ENCODE measurements at regions not wholly inside any gene's neighbourhood (a gene's known extent, or its start where the extent isn't known, plus 50 kb on each side); places are given as distances from the start of the nearest gene placed in this dataset.

GRCh38 chr11:70525006-70525405, 126.7 kb downstream of the CTTN start:
- no peaks in the 10 kb centered on the region for H3K4me1 ChIP-seq (ENCODE audit: insufficient read depth, low read length)
- no peak overlapping the region for H3K27ac ChIP-seq (ENCODE audit: extremely low read length, insufficient read depth, low read length)
- no peaks in the 10 kb centered on the region for H3K36me3 ChIP-seq (replicated peaks in 1 of 2; ENCODE audit: control insufficient read depth in 1 of 2, insufficient read depth in 2 of 2, low read length in 2 of 2)
- POLR2A ChIA-PET = no interaction called here
- no peak for FAIRE-seq
- no peak overlapping the region for H3K4me3 ChIP-seq (replicated peaks in 1 of 3; ENCODE audit: insufficient read depth in 1 of 3, low read depth in 2 of 3, low read length in 3 of 3)
- no peak for DNase-seq (ENCODE audit: low spot score)
- no peak for ATAC-seq
- 95% methylated on average over 4 of the region's 9 CpGs for WGBS (ENCODE audit: low lambda C conversion rate)
- intact Hi-C loops (cut with micrococcal nuclease; ENCODE audit: unreplicated experiment) = no loop called here
- no peak overlapping the region for H3K4me2 ChIP-seq (ENCODE audit: low read depth, low read length)
- no peaks in the 10 kb centered on the region for H3K9me3 ChIP-seq (ENCODE audit: low read length)
- no peak overlapping the region for H2AFZ ChIP-seq (ENCODE audit: low read length)
- in situ Hi-C loops (cut with HindIII; ENCODE audit: extremely low pct_ligation_motif_present, low pct_unique_long_range_greater_than_20kb) = no loop called here
- no peak overlapping the region for H3K9ac ChIP-seq (ENCODE audit: insufficient read depth, low read depth, low read length)
- CTCF ChIA-PET (ENCODE audit: low intra/inter-chr PET ratio, low total read pairs) = no interaction called here
- no peaks in the 10 kb centered on the region for H3K79me2 ChIP-seq (ENCODE audit: insufficient read depth, low read length)
- peaks cover 12% of the 10 kb centered on the region; the same call in 1 of the 2 replicates for H4K20me1 ChIP-seq (ENCODE audit: insufficient read depth, low read length)
- no peak for TF ChIP-seq NRL (CRISPR knock-in tag; IDR thresholded peaks at IDR 0.05; ENCODE audit: borderline replicate concordance)
- no peaks in the 10 kb centered on the region for H3K27me3 ChIP-seq (ENCODE audit: control insufficient read depth in 1 of 2, insufficient read depth in 2 of 2, low read length in 2 of 2)
- no TSS peak for BruUV-seq (replicated peaks)

- no peaks in the 10 kb centered on the region for H3K4me1 ChIP-seq (ENCODE audit: insufficient read depth, low read length)
- H3K27ac ChIP-seq (ENCODE audit: extremely low read length, insufficient read depth, low read length) = no peak overlapping the region
- in situ Hi-C loops (cut with HindIII; ENCODE audit: extremely low pct_ligation_motif_present, low pct_unique_long_range_greater_than_20kb) (no loop called here), intact Hi-C loops (cut with micrococcal nuclease; ENCODE audit: unreplicated experiment) (no loop called here)
- no peaks in the 10 kb centered on the region for H3K79me2 ChIP-seq (ENCODE audit: insufficient read depth, low read length)
- peaks cover 12% of the 10 kb centered on the region; the same call in 1 of the 2 replicates for H4K20me1 ChIP-seq (ENCODE audit: insufficient read depth, low read length)
- H3K9me3 ChIP-seq (ENCODE audit: low read length) = no peaks in the 10 kb centered on the region
- 95% methylated on average over 7 of the region's 7 CpGs for WGBS (ENCODE audit: low lambda C conversion rate)
- no peak overlapping the region for H3K4me2 ChIP-seq (ENCODE audit: low read depth, low read length)
- DNase-seq (ENCODE audit: low spot score) = no peak
- FAIRE-seq = no peak
- no TSS peak for BruUV-seq (replicated peaks)
- H3K4me3 ChIP-seq (replicated peaks in 1 of 3; ENCODE audit: insufficient read depth in 1 of 3, low read depth in 2 of 3, low read length in 3 of 3) = no peak overlapping the region
- H3K36me3 ChIP-seq (replicated peaks in 1 of 2; ENCODE audit: control insufficient read depth in 1 of 2, insufficient read depth in 2 of 2, low read length in 2 of 2) = no peaks in the 10 kb centered on the region
- no peak overlapping the region for H3K9ac ChIP-seq (ENCODE audit: insufficient read depth, low read depth, low read length)
- POLR2A ChIA-PET = no interaction called here
- H2AFZ ChIP-seq (ENCODE audit: low read length) = no peak overlapping the region
- CTCF ChIA-PET (ENCODE audit: low intra/inter-chr PET ratio, low total read pairs) = no interaction called here
- ATAC-seq = no peak
- no peaks in the 10 kb centered on the region for H3K27me3 ChIP-seq (ENCODE audit: control insufficient read depth in 1 of 2, insufficient read depth in 2 of 2, low read length in 2 of 2)
- TF ChIP-seq KAT2B (IDR thresholded peaks at IDR 0.05; ENCODE audit: borderline replicate concordance, low read depth, low read length) (no peak), ZNF569 (CRISPR knock-in tag; IDR thresholded peaks at IDR 0.05; ENCODE audit: borderline replicate concordance) (no peak), ZNF841 (CRISPR knock-in tag; IDR thresholded peaks at IDR 0.05; ENCODE audit: borderline replicate concordance) (no peak), ZNF501 (CRISPR knock-in tag; IDR thresholded peaks at IDR 0.05) (no peak), FOXK2 (IDR thresholded peaks at IDR 0.05) (no peak), ARID3A (IDR thresholded peaks at IDR 0.05; ENCODE audit: low read depth, low read length) (no peak), MZF1 (CRISPR knock-in tag; IDR thresholded peaks at IDR 0.05; ENCODE audit: borderline replicate concordance) (no peak), SOX13 (IDR thresholded peaks at IDR 0.05) (no peak), SOX13 (CRISPR knock-in tag; conservative IDR thresholded peaks at IDR 0.05 in 1 of 2, IDR thresholded peaks at IDR 0.05 in 1 of 2) (no peak), SNAPC2 (CRISPR knock-in tag; IDR thresholded peaks at IDR 0.05) (no peak), ZFP82 (CRISPR knock-in tag; IDR thresholded peaks at IDR 0.05; ENCODE audit: borderline replicate concordance) (no peak), ZNF10 (CRISPR knock-in tag; IDR thresholded peaks at IDR 0.05; ENCODE audit: borderline replicate concordance, low read depth) (no peak), NFIC (IDR thresholded peaks at IDR 0.05; ENCODE audit: low read length) (no peak), ZNF367 (CRISPR knock-in tag; IDR thresholded peaks at IDR 0.05; ENCODE audit: borderline replicate concordance) (no peak), TSC22D2 (CRISPR knock-in tag; IDR thresholded peaks at IDR 0.05; ENCODE audit: borderline replicate concordance) (no peak), ZNF335 (CRISPR knock-in tag; IDR thresholded peaks at IDR 0.05) (no peak)
Measured at GRCh38 chr11:70525466-70525865, 127.1 kb downstream of the CTTN start.
